Sigmoid colon (tissue), 4 donors: ENCODE measurements at regions not wholly inside any gene's neighbourhood (a gene's known extent, or its start where the extent isn't known, plus 50 kb on each side); places are given as distances from the start of the nearest gene placed in this dataset.

ENCODE experiments used
- POLR2AphosphoS5 ChIP-seq, 4 donors: sonication (generic); formaldehyde crosslinking; IDR thresholded peaks; one replicate each; pipeline ENCODE4 v1.6.1; 2017; ENCODE audit warnings: antibody characterized with exemption in 4 of 4
- TF ChIP-seq, protein P1 (sequence below), 4 experiments: fragments of 450-650 bp in 3 of 4; fragments of 200-600 bp in 1 of 4; IDR thresholded peaks; one replicate each; pipeline ENCODE4 v1.5.1; 2016 to 2019; ENCODE audit warnings: antibody characterized with exemption in 4 of 4, mild to moderate bottlenecking in 3 of 4, moderate library complexity in 2 of 4

GRCh38 chr2:58376592-58376991 lies 135.5 kb upstream of the FANCL start:
- no peak for TF ChIP-seq POLR2AphosphoS5 (IDR thresholded peaks at IDR 0.05)
- TF ChIP-seq, protein P1, sequence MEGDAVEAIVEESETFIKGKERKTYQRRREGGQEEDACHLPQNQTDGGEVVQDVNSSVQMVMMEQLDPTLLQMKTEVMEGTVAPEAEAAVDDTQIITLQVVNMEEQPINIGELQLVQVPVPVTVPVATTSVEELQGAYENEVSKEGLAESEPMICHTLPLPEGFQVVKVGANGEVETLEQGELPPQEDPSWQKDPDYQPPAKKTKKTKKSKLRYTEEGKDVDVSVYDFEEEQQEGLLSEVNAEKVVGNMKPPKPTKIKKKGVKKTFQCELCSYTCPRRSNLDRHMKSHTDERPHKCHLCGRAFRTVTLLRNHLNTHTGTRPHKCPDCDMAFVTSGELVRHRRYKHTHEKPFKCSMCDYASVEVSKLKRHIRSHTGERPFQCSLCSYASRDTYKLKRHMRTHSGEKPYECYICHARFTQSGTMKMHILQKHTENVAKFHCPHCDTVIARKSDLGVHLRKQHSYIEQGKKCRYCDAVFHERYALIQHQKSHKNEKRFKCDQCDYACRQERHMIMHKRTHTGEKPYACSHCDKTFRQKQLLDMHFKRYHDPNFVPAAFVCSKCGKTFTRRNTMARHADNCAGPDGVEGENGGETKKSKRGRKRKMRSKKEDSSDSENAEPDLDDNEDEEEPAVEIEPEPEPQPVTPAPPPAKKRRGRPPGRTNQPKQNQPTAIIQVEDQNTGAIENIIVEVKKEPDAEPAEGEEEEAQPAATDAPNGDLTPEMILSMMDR (IDR thresholded peaks at IDR 0.05): no peak
